WERI-Rb-1 (cell line): ENCODE measurements at regions not wholly inside any gene's neighbourhood (a gene's known extent, or its start where the extent isn't known, plus 50 kb on each side); places are given as distances from the start of the nearest gene placed in this dataset.

Experiments used
- DNase-seq: peaks from one replicate; pipeline ENCODE4 v3.0.0-alpha.2; 2020
- H3K27ac ChIP-seq: fragments of 250-450 bp; sonication (Bioruptor Pico); 2 replicates; pipeline ENCODE4 v1.5.1; 2020; ENCODE audit warnings: mild to moderate bottlenecking, moderate library complexity
- H3K27me3 ChIP-seq: fragments of 250-450 bp; sonication (Bioruptor Pico); 2 replicates; pipeline ENCODE4 v1.5.1; 2021; ENCODE audit warnings: mild to moderate bottlenecking, low read depth, moderate library complexity; ENCODE audit not compliant: insufficient read depth, severe bottlenecking
- H3K36me3 ChIP-seq: fragments of 250-450 bp; sonication (Bioruptor Pico); 2 replicates; pipeline ENCODE4 v1.5.1; 2020; ENCODE audit warnings: mild to moderate bottlenecking, moderate library complexity
- H3K4me3 ChIP-seq: 2 replicates; pipeline ENCODE4 v1.5.1; 2011; ENCODE audit warnings: low read depth, mild to moderate bottlenecking, control low read depth, low read length
- H3K9me3 ChIP-seq: fragments of 250-450 bp; sonication (Bioruptor Pico); 2 replicates; pipeline ENCODE4 v1.5.1; 2021; ENCODE audit warnings: mild to moderate bottlenecking, moderate library complexity; ENCODE audit not compliant: severe bottlenecking
- CTCF ChIP-seq: IDR thresholded peaks from 2 replicates; pipeline ENCODE4 v1.5.1; 2011; ENCODE audit warnings: low read depth, mild to moderate bottlenecking, control low read depth, inconsistent platforms, low read length

- H3K9me3 ChIP-seq, result no peaks in the 10 kb centered on the region
- no peaks in the 10 kb centered on the region for H3K36me3 ChIP-seq
- H3K27ac ChIP-seq, result no peak overlapping the region
- no peaks in the 10 kb centered on the region for H3K27me3 ChIP-seq
- DNase-seq, result no peak
- no peak for TF ChIP-seq CTCF
- no peak overlapping the region for H3K4me3 ChIP-seq
Observed at GRCh38 chr18:57974585-57975265, 69.3 kb upstream of the NEDD4L start.

- TF ChIP-seq CTCF, result no peak
- peaks cover 2% of the 10 kb centered on the region for H3K9me3 ChIP-seq
- H3K36me3 ChIP-seq, result no peaks in the 10 kb centered on the region
- no peak for DNase-seq
- no peak overlapping the region for H3K27ac ChIP-seq
- no peaks in the 10 kb centered on the region for H3K27me3 ChIP-seq
- no peak overlapping the region for H3K4me3 ChIP-seq
Observed at GRCh38 chr18:57973889-57974288, 70.1 kb upstream of the NEDD4L start.

GRCh38 chr18:57970356-57971095 is 73.5 kb upstream of the NEDD4L start:
- peak; percentile 59 for TF ChIP-seq CTCF
- peak; percentile 44 for DNase-seq
- no peaks in the 10 kb centered on the region for H3K36me3 ChIP-seq
- peaks cover 2% of the 10 kb centered on the region for H3K9me3 ChIP-seq
- no peaks in the 10 kb centered on the region for H3K27me3 ChIP-seq
- H3K4me3 ChIP-seq, result no peak overlapping the region
- H3K27ac ChIP-seq, result no peak overlapping the region

- Histone ChIP-seq H3K36me3 (no peaks in the 10 kb centered on the region), H3K27ac (no peak overlapping the region), H3K9me3 (peaks cover 2% of the 10 kb centered on the region), H3K4me3 (no peak overlapping the region), H3K27me3 (no peaks in the 10 kb centered on the region)
- TF ChIP-seq CTCF, result no peak
- no peak for DNase-seq
Observed at GRCh38 chr18:57969824-57970223, 74.2 kb upstream of the NEDD4L start.

- Histone ChIP-seq H3K27me3 (no peaks in the 10 kb centered on the region), H3K9me3 (peaks cover 2% of the 10 kb centered on the region), H3K4me3 (no peak overlapping the region), H3K36me3 (no peaks in the 10 kb centered on the region), H3K27ac (no peak overlapping the region)
- DNase-seq, result no peak
- TF ChIP-seq CTCF, result no peak
Observed at GRCh38 chr18:57965246-57965645, 78.8 kb upstream of the NEDD4L start.
